Testis (tissue), 2 donors: ENCODE measurements at regions not wholly inside any gene's neighbourhood (a gene's known extent, or its start where the extent isn't known, plus 50 kb on each side); places are given as distances from the start of the nearest gene placed in this dataset.

ENCODE experiments used
- DNase-seq: peaks from one replicate; pipeline ENCODE4 v3.0.0-alpha.2; 2019
- H3K27ac ChIP-seq, 2 donors: fragments of 200-600 bp; sonication (generic); one replicate each; pipeline ENCODE4 v1.5.1; 2019
- H3K27me3 ChIP-seq: fragments of 200-600 bp; sonication (generic); one replicate; pipeline ENCODE4 v1.5.1; 2019
- H3K36me3 ChIP-seq: fragments of 200-600 bp; sonication (generic); one replicate; pipeline ENCODE4 v1.5.1; 2017; ENCODE audit warnings: low read depth; ENCODE audit errors: missing control alignments
- H3K4me1 ChIP-seq: fragments of 200-600 bp; sonication (generic); one replicate; pipeline ENCODE4 v1.5.1; 2019
- H3K4me3 ChIP-seq, 2 donors: fragments of 200-600 bp; sonication (generic); one replicate each; pipeline ENCODE4 v1.5.1; 2017 to 2019
- H3K9me3 ChIP-seq: fragments of 200-600 bp; sonication (generic); one replicate; pipeline ENCODE4 v1.5.1; 2017
- POLR2A ChIP-seq: fragments of 450-650 bp; IDR thresholded peaks from one replicate; pipeline ENCODE4 v1.6.1; 2017; ENCODE audit warnings: antibody characterized with exemption, mild to moderate bottlenecking, moderate library complexity
- WGBS, 2 donors: methylation state at CpG; one replicate each; pipeline ENCODE4 v1.1.5; 2018; 5-methylcytosine and 5-hydroxymethylcytosine counted together
- intact Hi-C: fragments of 100-400 bp; cut with DNase I; formaldehyde crosslinking; loops from one replicate; pipeline ENCODE4 v1.15.1; 2023; ENCODE audit warnings: low total_unique reads
- TF ChIP-seq, protein P1 (sequence below), 3 experiments: fragments of 450-650 bp in 2 of 3; fragments of 200-600 bp in 1 of 3; sonication (generic) in 1 of 3; IDR thresholded peaks; one replicate each; pipeline ENCODE4 v1.5.1; 2016 to 2019; ENCODE audit warnings: antibody characterized with exemption in 3 of 3, mild to moderate bottlenecking in 2 of 3, moderate library complexity in 1 of 3

DNA sequence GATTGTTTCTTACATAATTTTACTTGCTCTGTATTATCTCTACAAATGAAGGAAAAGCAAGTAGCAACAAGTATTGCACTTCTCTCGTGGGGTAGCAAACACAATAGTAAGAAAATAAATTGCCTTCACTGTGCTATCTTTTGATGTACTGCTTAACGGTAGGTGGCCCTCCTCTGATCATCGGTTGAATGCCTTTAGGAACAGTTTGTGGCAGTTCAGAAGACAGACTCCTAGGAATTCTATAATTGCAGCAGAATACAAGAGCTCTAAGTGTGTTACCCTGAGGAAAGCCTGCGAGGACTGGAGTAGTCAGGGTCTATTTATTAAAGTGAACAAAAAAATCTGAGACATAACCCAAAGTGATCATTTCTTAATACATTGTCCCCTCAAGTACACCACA lies 1135.9 kb downstream of the KCNT2 start:
- Histone ChIP-seq H3K27me3 (no peaks in the 10 kb centered on the region), H3K4me3 (no peak overlapping the region), H3K36me3 (no peaks in the 10 kb centered on the region), H3K27ac (no peak overlapping the region), H3K4me1 (no peaks in the 10 kb centered on the region), H3K9me3 (no peaks in the 10 kb centered on the region)
- no peak for TF ChIP-seq POLR2A
- TF ChIP-seq, protein P1, sequence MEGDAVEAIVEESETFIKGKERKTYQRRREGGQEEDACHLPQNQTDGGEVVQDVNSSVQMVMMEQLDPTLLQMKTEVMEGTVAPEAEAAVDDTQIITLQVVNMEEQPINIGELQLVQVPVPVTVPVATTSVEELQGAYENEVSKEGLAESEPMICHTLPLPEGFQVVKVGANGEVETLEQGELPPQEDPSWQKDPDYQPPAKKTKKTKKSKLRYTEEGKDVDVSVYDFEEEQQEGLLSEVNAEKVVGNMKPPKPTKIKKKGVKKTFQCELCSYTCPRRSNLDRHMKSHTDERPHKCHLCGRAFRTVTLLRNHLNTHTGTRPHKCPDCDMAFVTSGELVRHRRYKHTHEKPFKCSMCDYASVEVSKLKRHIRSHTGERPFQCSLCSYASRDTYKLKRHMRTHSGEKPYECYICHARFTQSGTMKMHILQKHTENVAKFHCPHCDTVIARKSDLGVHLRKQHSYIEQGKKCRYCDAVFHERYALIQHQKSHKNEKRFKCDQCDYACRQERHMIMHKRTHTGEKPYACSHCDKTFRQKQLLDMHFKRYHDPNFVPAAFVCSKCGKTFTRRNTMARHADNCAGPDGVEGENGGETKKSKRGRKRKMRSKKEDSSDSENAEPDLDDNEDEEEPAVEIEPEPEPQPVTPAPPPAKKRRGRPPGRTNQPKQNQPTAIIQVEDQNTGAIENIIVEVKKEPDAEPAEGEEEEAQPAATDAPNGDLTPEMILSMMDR (IDR thresholded peaks at IDR 0.05), result no peak
- 52 to 65% methylated on average over 4 of the region's 4 CpGs for WGBS, 2 donors
- intact Hi-C loops, result no loop called here
- DNase-seq, result no peak

DNA sequence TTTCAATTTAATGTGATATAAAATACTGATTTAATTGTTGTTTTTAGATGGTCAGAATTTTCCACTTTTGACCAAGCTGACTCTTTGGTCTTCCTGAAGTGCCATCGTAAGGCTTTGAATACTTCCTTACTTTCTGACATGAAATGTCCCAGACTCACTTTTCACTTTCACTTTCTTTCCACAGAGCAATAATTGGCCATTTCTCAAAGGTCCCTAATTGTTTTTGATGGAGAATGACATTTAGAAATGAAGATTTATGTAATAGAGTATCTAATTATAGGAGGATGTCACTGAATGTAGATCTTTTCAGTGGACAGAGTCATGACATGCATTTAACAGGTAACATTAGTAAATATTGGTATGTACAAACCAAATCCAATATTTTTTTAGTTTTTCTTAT lies 1141.6 kb downstream of the KCNT2 start:
- H3K4me3 ChIP-seq, result no peak overlapping the region
- TF ChIP-seq, protein P1 (IDR thresholded peaks at IDR 0.05), result no peak
- TF ChIP-seq POLR2A, result no peak
- no peak overlapping the region for H3K27ac ChIP-seq
- H3K36me3 ChIP-seq, result no peaks in the 10 kb centered on the region
- intact Hi-C loops, result no loop called here
- no peaks in the 10 kb centered on the region for H3K27me3 ChIP-seq
- 81 to 88% methylated on average over 1 of the region's 1 CpG for whole genome bisulfite sequencing, 2 donors
- H3K4me1 ChIP-seq, result no peaks in the 10 kb centered on the region
- DNase-seq, result no peak
- no peaks in the 10 kb centered on the region for H3K9me3 ChIP-seq

DNA sequence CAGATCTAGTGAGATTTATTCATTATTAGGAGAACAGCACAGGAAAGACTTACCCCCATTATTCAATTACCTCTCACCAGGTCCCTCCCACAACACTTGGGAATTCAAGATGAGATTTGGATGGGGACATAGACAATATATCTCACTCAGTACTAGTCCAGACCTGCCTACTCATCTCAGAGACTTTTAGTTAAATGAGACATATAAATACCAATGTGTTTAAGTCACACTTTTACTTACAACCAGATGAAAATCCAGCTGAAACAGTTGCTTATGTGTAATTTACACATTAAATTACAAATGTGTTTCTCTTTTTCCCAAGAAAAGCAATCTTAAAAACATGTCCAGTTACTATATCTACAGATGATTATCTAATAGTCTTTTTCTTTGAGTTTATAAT lies 1145.6 kb downstream of the KCNT2 start:
- no peak for TF ChIP-seq POLR2A
- TF ChIP-seq, protein P1 (IDR thresholded peaks at IDR 0.05), result no peak
- H3K27me3 ChIP-seq, result no peaks in the 10 kb centered on the region

DNA sequence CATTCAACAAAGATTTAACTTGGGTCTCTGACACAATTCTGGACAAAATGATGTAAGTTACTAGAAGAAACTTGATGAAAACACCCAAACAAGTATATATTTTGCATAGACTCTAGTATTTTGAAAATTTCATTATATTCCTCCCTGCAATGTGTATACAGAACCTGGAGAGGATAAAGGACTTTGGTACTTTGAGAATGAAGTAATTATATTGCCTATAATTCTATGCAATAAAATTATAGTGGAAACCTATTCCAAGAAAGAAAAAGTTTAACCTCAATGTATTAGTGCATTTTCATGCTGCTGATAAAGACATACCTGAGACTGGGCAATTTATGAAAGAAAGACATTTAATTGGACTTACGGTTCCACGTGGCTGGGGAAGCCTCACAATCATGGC lies 1146.1 kb downstream of the KCNT2 start:
- TF ChIP-seq, protein P1 (IDR thresholded peaks at IDR 0.05), result no peak
- TF ChIP-seq POLR2A, result no peak
- no peaks in the 10 kb centered on the region for H3K9me3 ChIP-seq
- intact Hi-C loops, result no loop called here
- no peaks in the 10 kb centered on the region for H3K27me3 ChIP-seq
- 82 to 87% methylated on average over 2 of the region's 2 CpGs for WGBS, 2 donors
- no peaks in the 10 kb centered on the region for H3K36me3 ChIP-seq
- H3K4me3 ChIP-seq, result no peak overlapping the region
- H3K27ac ChIP-seq, result no peak overlapping the region
- DNase-seq, result no peak
- no peaks in the 10 kb centered on the region for H3K4me1 ChIP-seq

More for the DNA sequence above, 1145.6 kb downstream of the KCNT2 start:
- H3K27ac ChIP-seq, result no peak overlapping the region
- H3K4me3 ChIP-seq, result no peak overlapping the region
- intact Hi-C loops, result no loop called here
- H3K9me3 ChIP-seq, result no peaks in the 10 kb centered on the region
- H3K36me3 ChIP-seq, result no peaks in the 10 kb centered on the region
- no peak for DNase-seq
- no peaks in the 10 kb centered on the region for H3K4me1 ChIP-seq

DNA sequence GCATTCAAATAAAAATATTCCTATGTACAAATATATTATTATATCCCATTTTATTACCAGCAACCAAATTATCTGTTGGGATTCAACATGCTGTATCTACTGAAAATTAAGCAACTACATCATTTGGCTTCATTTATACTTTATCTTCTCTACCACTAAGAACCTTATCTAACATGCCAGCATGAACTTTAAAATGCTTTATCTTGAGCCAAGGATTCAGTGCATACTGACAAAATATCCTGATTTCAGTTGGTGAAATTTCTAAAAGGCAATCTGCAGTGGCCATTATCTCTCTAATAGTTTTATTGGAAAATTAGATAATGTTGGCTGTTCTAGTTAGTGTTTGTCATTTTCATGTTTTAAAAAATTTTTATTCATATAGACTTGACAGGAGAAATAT lies 1149.9 kb downstream of the KCNT2 start:
- H3K9me3 ChIP-seq, result no peaks in the 10 kb centered on the region
- TF ChIP-seq, protein P1 (IDR thresholded peaks at IDR 0.05), result no peak
- no peak for TF ChIP-seq POLR2A
- DNase-seq, result no peak
- no peak overlapping the region for H3K27ac ChIP-seq
- no peaks in the 10 kb centered on the region for H3K27me3 ChIP-seq
- no peaks in the 10 kb centered on the region for H3K4me1 ChIP-seq
- H3K36me3 ChIP-seq, result no peaks in the 10 kb centered on the region
- intact Hi-C loops, result no loop called here
- H3K4me3 ChIP-seq, result no peak overlapping the region
